SK-N-SH (cell line): ENCODE measurements at regions not wholly inside any gene's neighbourhood (a gene's known extent, or its start where the extent isn't known, plus 50 kb on each side); places are given as distances from the start of the nearest gene placed in this dataset.

Experiments used
- CTCF ChIP-seq: fragments of 200-600 bp; sonication (generic); IDR thresholded peaks from 2 replicates; pipeline ENCODE4 v1.6.1; 2017; ENCODE audit warnings: antibody characterized with exemption, mild to moderate bottlenecking, moderate library complexity
- EZH2phosphoT487 ChIP-seq: fragments of 200-600 bp; sonication (generic); IDR thresholded peaks from 2 replicates; pipeline ENCODE4 v1.6.1; 2017; ENCODE audit warnings: low read depth, mixed run types, mild to moderate bottlenecking, antibody characterized with exemption, moderate library complexity, borderline replicate concordance
- FOXJ3 ChIP-seq: sonication (generic); formaldehyde crosslinking; IDR thresholded peaks from 2 replicates; pipeline ENCODE4 v1.5.1; 2020; ENCODE audit warnings: mild to moderate bottlenecking, missing genetic modification reagents
- GATA2 ChIP-seq: sonication (generic); formaldehyde crosslinking; IDR thresholded peaks from 2 replicates; pipeline ENCODE4 v1.5.0; 2020; ENCODE audit warnings: mild to moderate bottlenecking, missing genetic modification reagents
- MAX ChIP-seq: IDR thresholded peaks from 2 replicates; pipeline ENCODE4 v1.4.0; 2012; ENCODE audit warnings: low read depth
- NRF1 ChIP-seq: IDR thresholded peaks from 2 replicates; pipeline ENCODE4 v1.6.1; 2012; ENCODE audit warnings: low read depth, mild to moderate bottlenecking, low read length
- POLR2AphosphoS5 ChIP-seq: IDR thresholded peaks from 2 replicates; pipeline ENCODE4 v1.6.1; 2012; ENCODE audit warnings: low read depth, low read length
- RFX5 ChIP-seq: IDR thresholded peaks from 2 replicates; pipeline ENCODE4 v1.6.1; 2012; ENCODE audit warnings: mild to moderate bottlenecking, improper control_type of control experiment, low read length
- YY1 ChIP-seq: IDR thresholded peaks from 2 replicates; pipeline ENCODE4 v1.4.0; 2012; ENCODE audit warnings: low read depth, mild to moderate bottlenecking
- ZBTB33 ChIP-seq: IDR thresholded peaks from 2 replicates; pipeline ENCODE4 v1.4.0; 2012; ENCODE audit warnings: low read depth, borderline replicate concordance

DNA sequence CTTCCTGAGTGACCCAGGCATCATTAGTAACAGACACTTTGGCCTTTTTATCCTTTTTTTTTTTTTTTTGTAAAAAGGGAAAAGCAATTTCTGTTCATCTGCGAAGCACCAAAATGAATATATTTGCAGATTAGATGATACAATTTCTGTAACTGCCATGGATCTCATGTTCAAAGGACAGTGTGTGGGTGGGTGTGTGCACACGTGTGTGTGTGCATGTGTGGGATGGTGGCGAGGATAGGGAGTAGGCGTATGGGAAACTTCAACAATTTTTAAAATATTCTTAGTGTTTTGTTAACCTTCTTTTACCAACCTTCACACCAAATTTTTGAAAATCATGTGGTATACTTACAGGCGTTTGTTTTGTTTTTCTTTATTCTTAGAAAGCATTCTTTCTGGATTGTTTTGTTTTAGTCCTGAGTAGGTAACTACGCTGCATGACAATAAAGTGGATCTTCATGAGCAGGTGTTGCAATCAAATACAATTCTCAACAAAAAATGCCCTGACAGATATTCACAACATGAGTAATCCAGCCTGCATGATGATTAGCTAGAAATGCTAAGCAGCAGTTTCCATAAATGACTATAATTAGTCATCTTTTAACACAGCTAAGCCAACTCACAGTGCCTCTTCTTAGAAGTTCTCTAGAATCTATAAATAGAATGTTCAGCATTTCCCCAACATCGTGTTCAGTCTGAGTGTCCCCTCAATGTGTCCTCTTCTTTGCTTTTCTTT lies 53.5 kb upstream of the RMDN2 start:
- no peak for TF ChIP-seq CTCF
- TF ChIP-seq MAX = no peak
- TF ChIP-seq EZH2phosphoT487 = no peak
- no peak for TF ChIP-seq POLR2AphosphoS5
- TF ChIP-seq FOXJ3 = no peak
- no peak for TF ChIP-seq YY1
- no peak for TF ChIP-seq RFX5
- TF ChIP-seq ZBTB33 = no peak
- no peak for TF ChIP-seq NRF1
- no peak for TF ChIP-seq GATA2 (CRISPR knock-in tag)
